ENCODE measurements at regions not wholly inside any gene's neighbourhood (a gene's known extent, or its start where the extent isn't known, plus 50 kb on each side); places are given as distances from the start of the nearest gene placed in this dataset.
A peak's percentile ranks its signal among the peaks of the same experiment; 100 is the strongest.

GRCh38 chr7:42831718-42832522 lies 80.0 kb downstream of the C7orf25 start (continued):
- TF ChIP-seq CTCFL (IDR thresholded peaks at IDR 0.05; ENCODE audit: borderline replicate concordance, insufficient read depth, low read depth, low read length, poor library complexity, severe bottlenecking) (peak; percentile 4), NFATC3 (IDR thresholded peaks at IDR 0.05) (no peak), RAD21 (CRISPR knock-in tag; conservative IDR thresholded peaks at IDR 0.05 in 1 of 2, IDR thresholded peaks at IDR 0.05 in 1 of 2) (peak; percentile 36 to 58; a peak in 3 of 4 replicates)

DNA sequence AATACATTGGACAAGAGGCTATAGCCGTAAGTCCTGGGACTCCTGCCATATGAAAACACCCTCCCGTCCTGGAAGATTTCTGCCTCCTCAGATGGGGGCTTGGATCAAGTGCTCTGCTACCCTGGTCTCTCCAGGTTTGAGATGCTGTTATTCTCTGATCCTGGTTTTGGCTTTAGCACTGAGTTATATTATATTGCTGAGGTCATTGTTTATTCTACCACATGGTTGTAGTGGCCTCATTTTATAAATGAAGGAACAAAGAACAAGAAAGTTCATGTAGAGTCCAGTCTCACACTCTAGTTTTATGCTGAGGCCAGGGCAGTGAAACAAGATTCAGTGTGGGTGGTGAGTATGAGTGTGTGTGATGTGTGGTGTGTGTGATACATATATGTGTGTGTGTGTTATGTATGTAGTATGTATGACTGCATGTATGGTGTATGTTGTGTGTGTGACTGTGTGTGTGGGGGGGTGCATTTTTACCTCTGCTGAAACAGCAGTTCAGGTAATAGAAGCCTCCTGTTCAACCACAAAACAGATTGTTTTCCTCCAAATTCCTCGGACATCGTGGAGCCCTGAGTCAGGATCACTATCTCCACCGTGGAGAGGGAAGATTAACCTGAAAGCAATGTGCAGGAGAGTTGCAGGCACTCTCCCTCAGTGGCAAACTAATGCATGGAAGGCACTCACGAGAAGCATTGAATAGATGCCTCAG lies 80.7 kb downstream of the C7orf25 start:
- Histone ChIP-seq H3K9me1 (ENCODE audit: control insufficient read depth, insufficient read depth, low read length) (no peaks in the 10 kb centered on the region), H3K4me3 (no peak overlapping the region), H3K4me1 (replicated peaks in 1 of 2; ENCODE audit: control insufficient read depth in 2 of 2, insufficient read depth in 2 of 2, low read length in 2 of 2) (no peaks in the 10 kb centered on the region), H3K4me2 (ENCODE audit: insufficient read depth, low read length) (no peak overlapping the region), H2AFZ (ENCODE audit: low read depth, low read length) (no peak overlapping the region), H3K9ac (ENCODE audit: insufficient read depth in 1 of 2, low read depth in 2 of 2, low read length in 2 of 2) (no peak overlapping the region), H4K20me1 (replicated peaks; ENCODE audit: control insufficient read depth, insufficient read depth, low read length) (0 out of 2 replicates have a peak, but pooled peaks cover 3% of the 10 kb centered on the region), H3K9me3 (replicated peaks; ENCODE audit: control insufficient read depth, insufficient read depth, low read depth, low read length) (no peaks in the 10 kb centered on the region), H3K36me3 (ENCODE audit: control insufficient read depth, insufficient read depth, low read length) (no peaks in the 10 kb centered on the region), H3K79me2 (ENCODE audit: control insufficient read depth, insufficient read depth, low read length) (no peaks in the 10 kb centered on the region), H3K27me3 (ENCODE audit: control insufficient read depth in 2 of 2, insufficient read depth in 2 of 2, low read length in 2 of 2) (no peaks in the 10 kb centered on the region; a peak in 4 of 5 replicates), H3K27ac (ENCODE audit: extremely low read depth, low read depth, low read length) (no peak overlapping the region)
- BruUV-seq (replicated peaks) = no TSS peak
- in situ Hi-C loops (cut with MboI) = loop anchor here (25.0 kb wide), 1 partner anchor 894 kb away; no protein-coding TSS in a partner anchor
- ATAC-seq (no peak), DNase-seq (ENCODE audit: extremely low read depth in 1 of 4, low spot score in 3 of 4) (no peak), FAIRE-seq (no peak)
- 0 out of 2 replicates have a peak, but pooled peaks have one; percentile 3 for TF ChIP-seq ZNF316 (IDR thresholded peaks at IDR 0.05)
- TF ChIP-seq, protein P1, sequence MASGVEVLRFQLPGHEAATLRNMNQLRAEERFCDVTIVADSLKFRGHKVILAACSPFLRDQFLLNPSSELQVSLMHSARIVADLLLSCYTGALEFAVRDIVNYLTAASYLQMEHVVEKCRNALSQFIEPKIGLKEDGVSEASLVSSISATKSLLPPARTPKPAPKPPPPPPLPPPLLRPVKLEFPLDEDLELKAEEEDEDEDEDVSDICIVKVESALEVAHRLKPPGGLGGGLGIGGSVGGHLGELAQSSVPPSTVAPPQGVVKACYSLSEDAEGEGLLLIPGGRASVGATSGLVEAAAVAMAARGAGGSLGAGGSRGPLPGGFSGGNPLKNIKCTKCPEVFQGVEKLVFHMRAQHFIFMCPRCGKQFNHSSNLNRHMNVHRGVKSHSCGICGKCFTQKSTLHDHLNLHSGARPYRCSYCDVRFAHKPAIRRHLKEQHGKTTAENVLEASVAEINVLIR (CRISPR knock-in tag; IDR thresholded peaks at IDR 0.05) = no peak
- CTCF ChIA-PET (ENCODE audit: low intra/inter-chr PET ratio) = no interaction called here
- intact Hi-C loops (cut with micrococcal nuclease) = no loop called here
- POLR2A ChIA-PET = interaction anchor here (1.1 kb wide), 1 partner anchor 10 kb away, joined by 7 read pairs; no protein-coding TSS in a partner anchor
- WGBS (ENCODE audit: insufficient coverage, low coverage, missing lambda C conversion rate) = under 1% methylated on average over 6 of the region's 6 CpGs

Data from K562 (cell line).